ENCODE measurements at regions not wholly inside any gene's neighbourhood (a gene's known extent, or its start where the extent isn't known, plus 50 kb on each side); places are given as distances from the start of the nearest gene placed in this dataset.

DNA sequence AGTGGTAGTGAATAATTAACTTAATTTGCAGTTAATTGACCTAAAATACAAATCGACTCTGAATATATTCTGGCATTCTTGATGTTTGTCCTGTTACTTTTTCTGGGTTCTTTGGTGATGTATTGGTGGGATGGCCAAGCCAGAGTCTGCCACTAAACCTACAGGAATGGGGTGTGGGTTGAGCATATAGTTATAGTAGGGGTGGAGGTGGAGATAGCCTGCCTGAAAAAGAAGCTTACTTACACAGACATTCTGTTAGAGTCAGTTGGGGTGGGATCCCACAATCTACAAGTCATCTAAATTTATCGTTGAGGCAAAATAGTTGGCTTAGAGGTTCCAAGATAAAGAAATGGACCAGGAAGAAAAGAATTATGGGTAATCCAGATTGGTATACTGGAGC is 787.7 kb downstream of the TMTC2 start:
- Mint-ChIP-seq H3K4me3 (no peak overlapping the region), H3K9me3 (peaks cover 0 to 3% (median 0%) of the 10 kb centered on the region in 11 donors), H3K27ac (no peak overlapping the region), H3K27me3 (peaks cover 0 to 8% (median 0%) of the 10 kb centered on the region in 5 donors), H3K36me3 (no peaks in the 10 kb centered on the region), H3K4me1 (no peaks in the 10 kb centered on the region)
- Histone ChIP-seq H3K4me1 (ENCODE audit: control insufficient read depth in 2 of 2, insufficient read depth in 2 of 2, low read length in 2 of 2) (no peaks in the 10 kb centered on the region), H3K9me3 (ENCODE audit: control insufficient read depth in 2 of 3, low read length in 3 of 3) (no peaks in the 10 kb centered on the region), H3K36me3 (ENCODE audit: control insufficient read depth in 2 of 3, insufficient read depth in 3 of 3, low read length in 3 of 3) (no peaks in the 10 kb centered on the region), H3K27ac (ENCODE audit: low read depth, low read length) (no peak overlapping the region), H3K27me3 (ENCODE audit: control insufficient read depth in 2 of 2, insufficient read depth in 2 of 2, low read length in 2 of 2) (no peaks in the 10 kb centered on the region), H3K4me3 (ENCODE audit: low read length) (no peak overlapping the region)
- no peak for ATAC-seq
- intact Hi-C loops (cut with micrococcal nuclease): no loop called here
- POLR2A ChIA-PET: no interaction called here
- DNase-seq: no peak
- CTCF ChIA-PET: interaction anchor here (0.6 kb wide), 1 partner anchor 11 kb away, joined by 3 read pairs; no protein-coding TSS in a partner anchor

DNA sequence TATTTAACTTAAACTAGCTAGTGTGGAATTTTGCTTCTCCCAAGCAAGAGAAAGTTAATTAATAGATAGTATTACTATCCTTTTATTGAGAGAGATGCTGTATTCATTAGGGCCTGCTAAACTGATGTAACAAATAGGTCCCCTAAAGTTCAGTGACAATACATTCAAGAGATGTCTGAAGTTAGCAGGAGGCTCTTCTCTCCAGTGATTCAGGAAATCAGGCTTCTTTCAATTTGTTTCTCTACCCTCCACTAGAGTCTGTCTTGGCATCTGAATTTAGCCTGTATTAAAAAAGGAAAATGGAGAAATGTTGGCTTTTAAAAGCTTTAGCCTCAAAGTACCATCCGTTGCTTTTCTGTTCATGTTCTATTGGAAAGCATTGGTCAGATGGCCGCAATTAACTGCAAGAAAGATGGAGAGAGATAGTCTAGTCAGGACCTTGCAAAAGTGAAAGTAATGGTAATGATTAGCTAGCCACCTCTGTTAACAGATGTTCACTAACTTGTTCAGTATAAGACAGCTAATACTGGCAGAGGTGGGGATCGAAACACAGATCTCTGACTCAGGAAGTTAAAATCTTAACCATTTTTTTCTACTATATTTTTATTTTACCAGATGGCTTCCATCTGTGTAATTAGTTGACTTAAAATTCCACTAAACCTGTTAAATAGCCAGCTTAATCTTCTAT is 786.8 kb downstream of the TMTC2 start:
- no peak overlapping the region for H3K27ac Mint-ChIP-seq
- Histone ChIP-seq H3K27me3 (ENCODE audit: control insufficient read depth in 2 of 2, insufficient read depth in 2 of 2, low read length in 2 of 2) (no peaks in the 10 kb centered on the region), H3K36me3 (ENCODE audit: control insufficient read depth in 2 of 3, insufficient read depth in 3 of 3, low read length in 3 of 3) (no peaks in the 10 kb centered on the region), H3K27ac (ENCODE audit: low read depth, low read length) (no peak overlapping the region), H3K9me3 (ENCODE audit: control insufficient read depth in 2 of 3, low read length in 3 of 3) (no peaks in the 10 kb centered on the region), H3K4me1 (ENCODE audit: control insufficient read depth in 2 of 2, insufficient read depth in 2 of 2, low read length in 2 of 2) (no peaks in the 10 kb centered on the region), H3K4me3 (ENCODE audit: low read length) (no peak overlapping the region)
- no peaks in the 10 kb centered on the region for H3K36me3 Mint-ChIP-seq
- no peak overlapping the region for H3K4me3 Mint-ChIP-seq
- H3K4me1 Mint-ChIP-seq: no peaks in the 10 kb centered on the region
- H3K27me3 Mint-ChIP-seq: peaks cover 0 to 8% (median 0%) of the 10 kb centered on the region in 5 donors
- intact Hi-C loops (cut with micrococcal nuclease): no loop called here
- peaks cover 0 to 3% (median 0%) of the 10 kb centered on the region in 11 donors for H3K9me3 Mint-ChIP-seq
- DNase-seq (no peak), ATAC-seq (no peak)
- ChIA-PET CTCF (interaction anchor here (0.6 kb wide), 1 partner anchor 10 kb away, joined by 3 read pairs; no protein-coding TSS in a partner anchor), POLR2A (no interaction called here)

DNA sequence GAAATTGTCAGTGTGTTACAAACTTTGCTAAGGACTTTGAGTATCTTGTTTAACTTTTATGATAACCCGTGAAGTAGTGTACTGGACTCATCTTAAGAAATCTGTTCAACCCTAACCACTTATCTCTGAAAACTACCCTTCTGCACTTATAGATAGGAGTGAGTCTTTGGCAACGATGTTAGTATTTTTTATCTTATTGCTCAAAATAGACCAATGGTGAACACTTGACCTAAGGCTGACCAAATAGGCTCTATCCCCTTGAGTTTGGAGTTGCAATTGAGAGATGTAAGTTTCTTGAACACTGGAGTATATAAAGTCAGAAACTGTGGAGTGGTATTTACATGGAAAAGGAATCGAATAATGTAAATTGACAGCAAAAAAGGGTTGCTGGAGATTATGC is 786.1 kb downstream of the TMTC2 start:
- Histone ChIP-seq H3K27ac (ENCODE audit: low read depth, low read length) (no peak overlapping the region), H3K36me3 (ENCODE audit: control insufficient read depth in 2 of 3, insufficient read depth in 3 of 3, low read length in 3 of 3) (no peaks in the 10 kb centered on the region), H3K4me1 (ENCODE audit: control insufficient read depth in 2 of 2, insufficient read depth in 2 of 2, low read length in 2 of 2) (no peaks in the 10 kb centered on the region), H3K4me3 (ENCODE audit: low read length) (no peak overlapping the region), H3K9me3 (ENCODE audit: control insufficient read depth in 2 of 3, low read length in 3 of 3) (no peaks in the 10 kb centered on the region), H3K27me3 (ENCODE audit: control insufficient read depth in 2 of 2, insufficient read depth in 2 of 2, low read length in 2 of 2) (no peaks in the 10 kb centered on the region)
- intact Hi-C loops (cut with micrococcal nuclease): no loop called here
- no peaks in the 10 kb centered on the region for H3K36me3 Mint-ChIP-seq
- no peak overlapping the region for H3K27ac Mint-ChIP-seq
- DNase-seq (no peak), ATAC-seq (no peak)
- CTCF ChIA-PET: no interaction called here
- peaks cover 0 to 3% (median 0%) of the 10 kb centered on the region in 11 donors for H3K9me3 Mint-ChIP-seq
- POLR2A ChIA-PET: no interaction called here
- H3K4me1 Mint-ChIP-seq: no peaks in the 10 kb centered on the region
- H3K27me3 Mint-ChIP-seq: peaks cover 0 to 8% (median 0%) of the 10 kb centered on the region in 5 donors
- no peak overlapping the region for H3K4me3 Mint-ChIP-seq

DNA sequence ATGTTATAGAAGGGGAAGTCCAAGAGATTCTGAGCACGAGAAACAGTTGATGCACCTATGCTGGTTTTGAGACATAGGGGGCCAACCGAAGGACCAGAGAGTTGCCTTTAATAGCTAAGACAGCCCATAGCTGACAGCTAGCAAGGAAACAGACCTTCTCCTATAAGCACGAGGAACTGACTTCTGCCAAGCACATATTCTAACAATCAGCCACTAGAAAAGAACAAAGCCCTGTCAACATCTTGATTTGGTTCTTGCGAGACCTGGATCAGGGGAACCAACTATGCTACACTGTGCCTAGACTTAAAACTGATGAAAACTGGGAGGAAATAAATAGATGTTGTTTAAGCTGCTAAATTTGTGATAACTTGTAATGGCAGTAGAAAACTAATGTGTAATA is 785.6 kb downstream of the TMTC2 start:
- no peaks in the 10 kb centered on the region for H3K36me3 Mint-ChIP-seq
- peaks cover 0 to 8% (median 0%) of the 10 kb centered on the region in 5 donors for H3K27me3 Mint-ChIP-seq
- H3K9me3 Mint-ChIP-seq: peaks cover 0 to 3% (median 0%) of the 10 kb centered on the region in 11 donors
- no peaks in the 10 kb centered on the region for H3K4me1 Mint-ChIP-seq
- H3K4me3 Mint-ChIP-seq: no peak overlapping the region
- intact Hi-C loops (cut with micrococcal nuclease): no loop called here
- no peaks in the 10 kb centered on the region for H3K9me3 ChIP-seq (ENCODE audit: control insufficient read depth in 2 of 3, low read length in 3 of 3)
- no peak overlapping the region for H3K27ac ChIP-seq (ENCODE audit: low read depth, low read length)
- POLR2A ChIA-PET: no interaction called here
- no peak overlapping the region for H3K27ac Mint-ChIP-seq
- H3K4me1 ChIP-seq (ENCODE audit: control insufficient read depth in 2 of 2, insufficient read depth in 2 of 2, low read length in 2 of 2): no peaks in the 10 kb centered on the region
- no peaks in the 10 kb centered on the region for H3K27me3 ChIP-seq (ENCODE audit: control insufficient read depth in 2 of 2, insufficient read depth in 2 of 2, low read length in 2 of 2)
- no peak overlapping the region for H3K4me3 ChIP-seq (ENCODE audit: low read length)
- no peaks in the 10 kb centered on the region for H3K36me3 ChIP-seq (ENCODE audit: control insufficient read depth in 2 of 3, insufficient read depth in 3 of 3, low read length in 3 of 3)
- CTCF ChIA-PET: no interaction called here
- DNase-seq (no peak), ATAC-seq (no peak)

DNA sequence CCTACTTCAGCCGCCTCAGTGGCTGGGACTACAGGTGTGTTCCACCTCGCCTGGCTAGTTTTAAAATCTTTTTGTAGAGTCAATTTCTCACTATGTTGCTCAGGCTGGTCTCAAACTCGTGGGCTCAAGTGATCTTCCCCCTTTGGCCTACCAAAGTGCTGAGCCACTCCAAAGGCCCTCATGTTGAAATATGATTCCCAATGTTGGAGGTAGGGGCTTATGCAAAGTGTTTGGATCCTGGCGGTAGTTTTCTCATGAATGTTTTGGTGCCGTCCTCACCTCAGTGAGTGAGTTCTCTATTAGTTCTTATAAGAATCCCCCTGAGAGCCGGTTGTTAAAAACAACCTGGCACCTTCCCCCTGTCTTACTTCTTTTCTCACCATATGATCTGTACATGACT is 784.6 kb downstream of the TMTC2 start:
- no peak overlapping the region for H3K27ac Mint-ChIP-seq
- Histone ChIP-seq H3K4me1 (ENCODE audit: control insufficient read depth in 2 of 2, insufficient read depth in 2 of 2, low read length in 2 of 2) (no peaks in the 10 kb centered on the region), H3K27me3 (ENCODE audit: control insufficient read depth in 2 of 2, insufficient read depth in 2 of 2, low read length in 2 of 2) (no peaks in the 10 kb centered on the region), H3K9me3 (ENCODE audit: control insufficient read depth in 2 of 3, low read length in 3 of 3) (no peaks in the 10 kb centered on the region), H3K36me3 (ENCODE audit: control insufficient read depth in 2 of 3, insufficient read depth in 3 of 3, low read length in 3 of 3) (no peaks in the 10 kb centered on the region), H3K4me3 (ENCODE audit: low read length) (no peak overlapping the region), H3K27ac (ENCODE audit: low read depth, low read length) (no peak overlapping the region)
- DNase-seq (no peak), ATAC-seq (no peak)
- no peak overlapping the region for H3K4me3 Mint-ChIP-seq
- POLR2A ChIA-PET: no interaction called here
- no peaks in the 10 kb centered on the region for H3K4me1 Mint-ChIP-seq
- H3K36me3 Mint-ChIP-seq: no peaks in the 10 kb centered on the region
- CTCF ChIA-PET: no interaction called here
- intact Hi-C loops (cut with micrococcal nuclease): no loop called here
- H3K9me3 Mint-ChIP-seq: peaks cover 0 to 5% (median 0%) of the 10 kb centered on the region in 11 donors
- H3K27me3 Mint-ChIP-seq: peaks cover 0 to 8% (median 0%) of the 10 kb centered on the region in 5 donors

DNA sequence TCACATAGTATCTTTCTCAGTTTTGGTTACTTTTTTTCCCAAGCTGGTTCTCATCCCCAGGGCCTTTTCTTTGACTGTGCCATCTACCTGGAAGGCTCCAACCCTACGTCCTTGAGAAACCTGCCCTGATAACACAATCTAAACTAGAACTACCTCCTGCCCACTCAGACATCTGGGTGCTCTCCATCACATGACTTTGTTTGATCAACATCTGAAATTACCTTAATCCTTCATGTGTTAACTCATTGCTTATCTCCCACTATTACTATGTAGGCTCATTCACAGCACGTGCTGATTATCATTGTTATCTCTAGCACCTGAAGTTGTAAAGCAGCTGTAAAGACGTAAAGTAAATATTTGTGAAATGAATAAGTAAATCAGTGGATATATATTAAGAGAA is 784.0 kb downstream of the TMTC2 start:
- Mint-ChIP-seq H3K27me3 (peaks cover 0 to 8% (median 0%) of the 10 kb centered on the region in 5 donors), H3K4me1 (no peaks in the 10 kb centered on the region), H3K36me3 (no peaks in the 10 kb centered on the region), H3K4me3 (no peak overlapping the region), H3K27ac (no peak overlapping the region), H3K9me3 (peaks cover 0 to 5% (median 0%) of the 10 kb centered on the region in 11 donors)
- intact Hi-C loops (cut with micrococcal nuclease): no loop called here
- Histone ChIP-seq H3K9me3 (ENCODE audit: control insufficient read depth in 2 of 3, low read length in 3 of 3) (no peaks in the 10 kb centered on the region), H3K4me1 (ENCODE audit: control insufficient read depth in 2 of 2, insufficient read depth in 2 of 2, low read length in 2 of 2) (no peaks in the 10 kb centered on the region), H3K27ac (ENCODE audit: low read depth, low read length) (no peak overlapping the region), H3K27me3 (ENCODE audit: control insufficient read depth in 2 of 2, insufficient read depth in 2 of 2, low read length in 2 of 2) (no peaks in the 10 kb centered on the region), H3K36me3 (ENCODE audit: control insufficient read depth in 2 of 3, insufficient read depth in 3 of 3, low read length in 3 of 3) (no peaks in the 10 kb centered on the region), H3K4me3 (ENCODE audit: low read length) (no peak overlapping the region)
- ATAC-seq: no peak
- CTCF ChIA-PET: no interaction called here
- POLR2A ChIA-PET: no interaction called here
- DNase-seq: no peak
